Smooth muscle cell (in vitro differentiated cells): ENCODE measurements at regions not wholly inside any gene's neighbourhood (a gene's known extent, or its start where the extent isn't known, plus 50 kb on each side); places are given as distances from the start of the nearest gene placed in this dataset.

Source experiments
- DNase-seq: peaks from one replicate; lab custom pipeline; 2025; ENCODE audit not compliant: unreplicated experiment; lab: John Stamatoyannopoulos, UW
- H2AFZ ChIP-seq: fragments of 200-600 bp; sonication (generic); 2 replicates; pipeline ENCODE4 v1.6.0; 2016; ENCODE audit warnings: antibody characterized with exemption, low read depth, mild to moderate bottlenecking
- H3F3A ChIP-seq: fragments of 200-600 bp; sonication (generic); 2 replicates; pipeline ENCODE4 v1.6.0; 2017; ENCODE audit warnings: antibody characterized with exemption, low read depth
- H3K27ac ChIP-seq: fragments of 200-600 bp; sonication (generic); 2 replicates; pipeline ENCODE4 v1.5.1; 2016; ENCODE audit warnings: low read depth, mild to moderate bottlenecking
- H3K27me3 ChIP-seq: fragments of 200-600 bp; sonication (generic); 2 replicates; pipeline ENCODE4 v1.6.1; 2016; ENCODE audit warnings: low read depth, mild to moderate bottlenecking
- H3K36me3 ChIP-seq: fragments of 200-600 bp; sonication (generic); 2 replicates; pipeline ENCODE4 v1.5.1; 2016; ENCODE audit warnings: low read depth
- H3K4me1 ChIP-seq: fragments of 200-600 bp; sonication (generic); 2 replicates; pipeline ENCODE4 v1.5.1; 2016; ENCODE audit warnings: low read depth
- H3K4me2 ChIP-seq: fragments of 200-600 bp; sonication (generic); 2 replicates; pipeline ENCODE4 v1.6.0; 2016; ENCODE audit warnings: mild to moderate bottlenecking
- H3K4me3 ChIP-seq: fragments of 200-600 bp; sonication (generic); 2 replicates; pipeline ENCODE4 v1.5.1; 2016; ENCODE audit warnings: mild to moderate bottlenecking
- H3K79me2 ChIP-seq: fragments of 200-600 bp; sonication (generic); 2 replicates; pipeline ENCODE4 v1.6.0; 2016; ENCODE audit warnings: low read depth, mild to moderate bottlenecking
- H3K9ac ChIP-seq: fragments of 200-600 bp; sonication (generic); 2 replicates; pipeline ENCODE4 v1.6.0; 2016; ENCODE audit warnings: low read depth
- H3K9me3 ChIP-seq: fragments of 200-600 bp; sonication (generic); replicated peaks from 2 replicates; pipeline ENCODE4 v1.5.1; 2016; ENCODE audit warnings: low read depth
- H4K20me1 ChIP-seq: fragments of 200-600 bp; sonication (generic); 2 replicates; pipeline ENCODE4 v1.6.0; 2016; ENCODE audit warnings: low read depth
- WGBS: methylation state at CpG from one replicate; pipeline ENCODE4 v1.1.7; 2016; ENCODE audit warnings: low lambda C conversion rate; 5-methylcytosine and 5-hydroxymethylcytosine counted together
- TF ChIP-seq, protein P1 (sequence below): fragments of 200-600 bp; sonication (generic); IDR thresholded peaks from 2 replicates; pipeline ENCODE4 v1.5.1; 2017; ENCODE audit warnings: borderline replicate concordance, mild to moderate bottlenecking, antibody characterized with exemption; ENCODE audit not compliant: insufficient read depth, poor library complexity, severe bottlenecking

DNA sequence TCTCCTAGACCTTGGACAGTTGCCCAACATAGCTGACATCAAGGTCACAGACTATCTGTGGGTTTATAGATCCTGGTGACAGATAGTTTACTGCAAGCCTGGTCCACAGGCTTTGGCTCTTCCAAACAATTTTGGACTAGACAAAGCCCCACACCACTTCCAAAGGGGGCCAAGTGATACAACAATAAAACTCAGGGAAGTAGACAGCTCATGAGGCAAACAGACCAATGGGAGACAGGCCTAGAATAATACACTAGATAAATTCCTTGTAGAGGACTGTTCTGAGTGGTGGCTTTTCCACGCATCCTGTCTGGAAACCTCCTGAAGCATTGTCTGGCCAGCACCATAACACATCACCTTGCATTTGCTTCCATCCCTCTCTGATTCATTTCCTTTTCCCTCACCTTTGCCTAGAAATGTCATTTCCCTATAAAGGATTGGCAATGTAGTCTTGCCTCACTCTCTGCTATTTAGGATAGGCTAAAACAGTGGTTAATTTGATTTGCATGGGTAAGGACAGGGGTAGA, 284.2 kb downstream of the POU4F1 start:
- WGBS = 84% methylated on average over 1 of the region's 1 CpG
- H2AFZ ChIP-seq = no peak overlapping the region
- TF ChIP-seq, protein P1, sequence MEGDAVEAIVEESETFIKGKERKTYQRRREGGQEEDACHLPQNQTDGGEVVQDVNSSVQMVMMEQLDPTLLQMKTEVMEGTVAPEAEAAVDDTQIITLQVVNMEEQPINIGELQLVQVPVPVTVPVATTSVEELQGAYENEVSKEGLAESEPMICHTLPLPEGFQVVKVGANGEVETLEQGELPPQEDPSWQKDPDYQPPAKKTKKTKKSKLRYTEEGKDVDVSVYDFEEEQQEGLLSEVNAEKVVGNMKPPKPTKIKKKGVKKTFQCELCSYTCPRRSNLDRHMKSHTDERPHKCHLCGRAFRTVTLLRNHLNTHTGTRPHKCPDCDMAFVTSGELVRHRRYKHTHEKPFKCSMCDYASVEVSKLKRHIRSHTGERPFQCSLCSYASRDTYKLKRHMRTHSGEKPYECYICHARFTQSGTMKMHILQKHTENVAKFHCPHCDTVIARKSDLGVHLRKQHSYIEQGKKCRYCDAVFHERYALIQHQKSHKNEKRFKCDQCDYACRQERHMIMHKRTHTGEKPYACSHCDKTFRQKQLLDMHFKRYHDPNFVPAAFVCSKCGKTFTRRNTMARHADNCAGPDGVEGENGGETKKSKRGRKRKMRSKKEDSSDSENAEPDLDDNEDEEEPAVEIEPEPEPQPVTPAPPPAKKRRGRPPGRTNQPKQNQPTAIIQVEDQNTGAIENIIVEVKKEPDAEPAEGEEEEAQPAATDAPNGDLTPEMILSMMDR = no peak
- no peak overlapping the region for H3K4me3 ChIP-seq
- no peak overlapping the region for H3K9ac ChIP-seq
- no peak overlapping the region for H3K4me2 ChIP-seq
- H3F3A ChIP-seq = no peaks in the 10 kb centered on the region
- no peaks in the 10 kb centered on the region for H3K79me2 ChIP-seq
- no peaks in the 10 kb centered on the region for H4K20me1 ChIP-seq
- no peak for DNase-seq
- H3K9me3 ChIP-seq = no peaks in the 10 kb centered on the region
- H3K27me3 ChIP-seq = peaks cover 4% of the 10 kb centered on the region
- H3K27ac ChIP-seq = no peak overlapping the region
- H3K36me3 ChIP-seq = no peaks in the 10 kb centered on the region
- no peaks in the 10 kb centered on the region for H3K4me1 ChIP-seq

DNA sequence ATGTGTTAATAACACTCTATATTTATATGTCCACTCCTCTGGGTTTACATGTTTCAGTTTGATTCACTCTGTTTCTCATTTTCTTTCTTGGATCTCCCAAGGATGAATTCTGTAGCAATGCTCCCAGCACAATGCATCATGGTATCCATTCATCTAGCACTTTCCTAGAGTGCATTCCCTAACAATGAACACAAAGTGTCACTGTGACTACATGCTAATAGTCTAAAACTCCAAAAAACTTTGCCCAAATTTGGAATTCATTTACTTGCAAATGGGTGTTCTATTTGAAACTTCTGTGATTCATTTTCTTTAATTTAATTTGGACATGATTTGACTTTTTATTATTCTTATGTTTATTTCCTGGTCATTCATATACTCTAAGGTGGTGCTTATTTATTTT, 286.3 kb downstream of the POU4F1 start:
- Histone ChIP-seq H2AFZ (no peak overlapping the region), H3K4me2 (no peak overlapping the region), H4K20me1 (no peaks in the 10 kb centered on the region), H3K27me3 (peaks cover 4% of the 10 kb centered on the region), H3K27ac (no peak overlapping the region), H3K9me3 (no peaks in the 10 kb centered on the region), H3F3A (no peaks in the 10 kb centered on the region), H3K9ac (no peak overlapping the region), H3K79me2 (no peaks in the 10 kb centered on the region), H3K4me1 (no peaks in the 10 kb centered on the region), H3K4me3 (no peak overlapping the region), H3K36me3 (no peaks in the 10 kb centered on the region)
- TF ChIP-seq, protein P1 = peak; percentile 21
- DNase-seq = no peak

DNA sequence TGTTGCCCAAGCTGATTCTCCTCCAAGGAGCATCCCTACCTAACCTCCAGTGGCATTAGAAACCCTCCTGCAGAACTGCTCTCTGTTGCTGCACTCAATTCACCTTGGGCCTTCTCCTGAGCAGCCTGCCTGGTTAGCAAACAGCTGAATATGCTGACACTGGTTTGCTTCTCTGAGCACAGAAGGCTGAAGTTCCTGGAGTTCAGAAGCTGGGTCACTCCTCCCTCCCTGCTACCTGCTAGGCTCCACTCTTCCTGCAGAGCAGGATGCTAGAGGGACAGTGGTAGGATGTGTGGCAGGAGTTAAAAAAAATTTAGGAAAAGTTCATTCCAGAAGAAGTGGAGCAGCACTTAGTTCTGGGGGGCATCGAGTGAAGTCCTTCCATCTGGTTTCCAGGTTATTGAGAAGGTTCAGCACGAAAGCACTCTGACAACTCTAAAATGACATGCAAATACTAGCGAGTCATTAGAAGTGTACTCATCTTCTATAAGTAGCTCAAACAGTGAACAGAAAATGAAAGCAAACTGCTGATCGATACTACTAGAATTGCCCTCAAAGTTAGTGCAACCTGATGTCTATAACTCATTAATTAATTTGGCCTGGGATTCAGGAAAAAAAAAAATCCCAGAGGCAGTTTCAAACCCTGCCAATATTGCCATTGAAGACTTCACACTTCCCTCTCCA, 293.7 kb downstream of the POU4F1 start:
- H3K4me3 ChIP-seq = no peak overlapping the region
- H3K9ac ChIP-seq = no peak overlapping the region
- H3K4me1 ChIP-seq = no peaks in the 10 kb centered on the region
- 92% methylated on average over 4 of the region's 4 CpGs for WGBS
- H3K4me2 ChIP-seq = no peak overlapping the region
- no peak overlapping the region for H3K27ac ChIP-seq
- no peaks in the 10 kb centered on the region for H4K20me1 ChIP-seq
- DNase-seq = no peak
- TF ChIP-seq, protein P1 = no peak
- no peaks in the 10 kb centered on the region for H3K9me3 ChIP-seq
- no peaks in the 10 kb centered on the region for H3F3A ChIP-seq
- no peaks in the 10 kb centered on the region for H3K79me2 ChIP-seq
- H2AFZ ChIP-seq = no peak overlapping the region
- no peaks in the 10 kb centered on the region for H3K27me3 ChIP-seq
- H3K36me3 ChIP-seq = no peaks in the 10 kb centered on the region
